ENCODE measurements at regions not wholly inside any gene's neighbourhood (a gene's known extent, or its start where the extent isn't known, plus 50 kb on each side); places are given as distances from the start of the nearest gene placed in this dataset.

DNA sequence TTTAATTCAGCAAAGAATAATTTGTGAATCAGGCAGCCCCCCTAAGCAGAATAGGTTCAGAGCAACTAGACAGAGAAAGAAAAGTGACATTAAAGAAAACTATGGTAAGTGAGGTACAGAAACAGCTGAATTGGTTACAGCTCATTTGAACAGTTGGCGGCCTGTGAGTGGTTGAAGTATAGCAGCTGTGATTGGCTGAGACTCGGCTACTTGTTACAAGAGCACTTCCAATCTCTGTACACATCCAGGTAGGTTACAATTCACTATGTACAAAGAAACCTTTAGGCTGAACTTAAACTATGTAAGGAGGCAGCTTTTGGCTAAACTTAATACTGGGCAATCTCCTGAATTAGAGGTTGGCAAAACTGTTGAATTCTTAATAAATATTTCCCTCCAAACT is 171.1 kb upstream of the LHX8 start:
- in situ Hi-C loops (cut with MboI) (no loop called here), intact Hi-C loops (cut with micrococcal nuclease; ENCODE audit: unreplicated experiment) (loop anchor here (10.0 kb wide), 1 partner anchor 188 kb away; no protein-coding TSS in a partner anchor)
- H3K27ac ChIP-seq (ENCODE audit: control insufficient read depth, insufficient read depth): no peak overlapping the region
- WGBS (ENCODE audit: insufficient coverage, insufficient replicate concordance, low lambda C conversion rate, missing lambda C conversion rate): 64% methylated on average over 2 of the region's 2 CpGs
- ChIA-PET CTCF (no interaction called here), POLR2A (no interaction called here), RAD21 (ENCODE audit: unreplicated experiment) (interaction anchor here (0.8 kb wide), 1 partner anchor 191 kb away, joined by 3 read pairs; no protein-coding TSS in a partner anchor), SMC1A (ENCODE audit: uncharacterized antibody, unreplicated experiment) (no interaction called here)
- no peak overlapping the region for H3K9ac ChIP-seq (ENCODE audit: control insufficient read depth, insufficient read depth, low read length)
- H3K9me3 ChIP-seq (replicated peaks; ENCODE audit: control insufficient read depth, insufficient read depth, low read length): no peaks in the 10 kb centered on the region
- FAIRE-seq (no peak), ATAC-seq (no peak), DNase-seq (ENCODE audit: low read depth, low spot score) (no peak)
- BruUV-seq (replicated peaks): no TSS peak
- no peaks in the 10 kb centered on the region for H3K79me2 ChIP-seq (ENCODE audit: control insufficient read depth, insufficient read depth, low read length)
- H3K4me1 ChIP-seq (ENCODE audit: control insufficient read depth, insufficient read depth, low read length): no peaks in the 10 kb centered on the region
- no peaks in the 10 kb centered on the region for H3K27me3 ChIP-seq (replicated peaks in 1 of 2; ENCODE audit: control insufficient read depth in 2 of 2, insufficient read depth in 2 of 2, low read length in 1 of 2)
- H3K4me3 ChIP-seq: no peak overlapping the region
- no peak overlapping the region for H2AFZ ChIP-seq (ENCODE audit: control insufficient read depth, low read depth, low read length)
- TF ChIP-seq CREB1 (IDR thresholded peaks at IDR 0.05; ENCODE audit: low read depth): no peak
- no peak for TF ChIP-seq JUNB (IDR thresholded peaks at IDR 0.05)
- TF ChIP-seq, protein P1, sequence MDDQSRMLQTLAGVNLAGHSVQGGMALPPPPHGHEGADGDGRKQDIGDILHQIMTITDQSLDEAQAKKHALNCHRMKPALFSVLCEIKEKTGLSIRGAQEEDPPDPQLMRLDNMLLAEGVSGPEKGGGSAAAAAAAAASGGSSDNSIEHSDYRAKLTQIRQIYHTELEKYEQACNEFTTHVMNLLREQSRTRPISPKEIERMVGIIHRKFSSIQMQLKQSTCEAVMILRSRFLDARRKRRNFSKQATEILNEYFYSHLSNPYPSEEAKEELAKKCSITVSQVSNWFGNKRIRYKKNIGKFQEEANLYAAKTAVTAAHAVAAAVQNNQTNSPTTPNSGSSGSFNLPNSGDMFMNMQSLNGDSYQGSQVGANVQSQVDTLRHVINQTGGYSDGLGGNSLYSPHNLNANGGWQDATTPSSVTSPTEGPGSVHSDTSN (IDR thresholded peaks at IDR 0.05; ENCODE audit: insufficient replicate concordance, low read depth, low read length): no peak
- TF ChIP-seq ZBED1 (IDR thresholded peaks at IDR 0.05; ENCODE audit: borderline replicate concordance): no peak
- TF ChIP-seq ATF7 (IDR thresholded peaks at IDR 0.05; ENCODE audit: low read depth): no peak
- no peak for TF ChIP-seq PAX8 (IDR thresholded peaks at IDR 0.05)
- TF ChIP-seq, protein P2, sequence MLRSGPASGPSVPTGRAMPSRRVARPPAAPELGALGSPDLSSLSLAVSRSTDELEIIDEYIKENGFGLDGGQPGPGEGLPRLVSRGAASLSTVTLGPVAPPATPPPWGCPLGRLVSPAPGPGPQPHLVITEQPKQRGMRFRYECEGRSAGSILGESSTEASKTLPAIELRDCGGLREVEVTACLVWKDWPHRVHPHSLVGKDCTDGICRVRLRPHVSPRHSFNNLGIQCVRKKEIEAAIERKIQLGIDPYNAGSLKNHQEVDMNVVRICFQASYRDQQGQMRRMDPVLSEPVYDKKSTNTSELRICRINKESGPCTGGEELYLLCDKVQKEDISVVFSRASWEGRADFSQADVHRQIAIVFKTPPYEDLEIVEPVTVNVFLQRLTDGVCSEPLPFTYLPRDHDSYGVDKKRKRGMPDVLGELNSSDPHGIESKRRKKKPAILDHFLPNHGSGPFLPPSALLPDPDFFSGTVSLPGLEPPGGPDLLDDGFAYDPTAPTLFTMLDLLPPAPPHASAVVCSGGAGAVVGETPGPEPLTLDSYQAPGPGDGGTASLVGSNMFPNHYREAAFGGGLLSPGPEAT (IDR thresholded peaks at IDR 0.05; ENCODE audit: low read depth): no peak
- no peak overlapping the region for H3K4me2 ChIP-seq (ENCODE audit: control insufficient read depth, insufficient read depth)
- no peaks in the 10 kb centered on the region for H3K36me3 ChIP-seq (ENCODE audit: control insufficient read depth in 2 of 2, insufficient read depth in 2 of 2, low read length in 1 of 2)
- no peaks in the 10 kb centered on the region for H4K20me1 ChIP-seq (ENCODE audit: control insufficient read depth, insufficient read depth)

Data from GM12878 (cell line).